Large intestine (tissue), 3 donors: ENCODE measurements at regions not wholly inside any gene's neighbourhood (a gene's known extent, or its start where the extent isn't known, plus 50 kb on each side); places are given as distances from the start of the nearest gene placed in this dataset.

ENCODE experiments used
- DNase-seq, 2 donors: peaks; one replicate each; pipeline versions ENCODE4 v3.0.0 to v3.0.0-alpha.2; 2013
- H3K27ac ChIP-seq: one replicate; pipeline ENCODE4 v1.5.1; 2013; ENCODE audit warnings: low read length
- H3K27me3 ChIP-seq: 2 replicates; pipeline ENCODE4 v1.6.1; 2013; ENCODE audit warnings: low read length; ENCODE audit not compliant: control insufficient read depth, insufficient read depth
- H3K36me3 ChIP-seq: 2 replicates; pipeline ENCODE4 v1.6.1; 2013; ENCODE audit warnings: low read length; ENCODE audit not compliant: control insufficient read depth, insufficient read depth
- H3K4me1 ChIP-seq: one replicate; pipeline ENCODE4 v1.6.1; 2013; ENCODE audit warnings: low read length; ENCODE audit not compliant: control insufficient read depth, insufficient read depth
- H3K4me3 ChIP-seq: one replicate; pipeline ENCODE4 v1.5.1; 2013; ENCODE audit warnings: low read length
- H3K9me3 ChIP-seq: one replicate; pipeline ENCODE4 v1.6.1; 2013; ENCODE audit warnings: mild to moderate bottlenecking, low read depth, low read length, moderate library complexity; ENCODE audit not compliant: control insufficient read depth
- WGBS: methylation state at CpG from one replicate; pipeline ENCODE4 v1.1.5; 2013; ENCODE audit warnings: low lambda C conversion rate; ENCODE audit not compliant: insufficient coverage; 5-methylcytosine and 5-hydroxymethylcytosine counted together

- no peaks in the 10 kb centered on the region for H3K27me3 ChIP-seq
- no peaks in the 10 kb centered on the region for H3K36me3 ChIP-seq
- no peaks in the 10 kb centered on the region for H3K9me3 ChIP-seq
- no peak overlapping the region for H3K27ac ChIP-seq
- DNase-seq = no peak
- no peak overlapping the region for H3K4me3 ChIP-seq
- no CpG with 5 or more reads among the region's 2 CpGs for WGBS
- no peaks in the 10 kb centered on the region for H3K4me1 ChIP-seq
These were observed 1389.7 kb downstream of the DSC3 start for GRCh38 chr18:29652797-29653196.

- no CpG with 5 or more reads among the region's 3 CpGs for WGBS
- H3K9me3 ChIP-seq = no peaks in the 10 kb centered on the region
- no peak overlapping the region for H3K4me3 ChIP-seq
- no peaks in the 10 kb centered on the region for H3K4me1 ChIP-seq
- no peak for DNase-seq
- no peaks in the 10 kb centered on the region for H3K27me3 ChIP-seq
- no peaks in the 10 kb centered on the region for H3K36me3 ChIP-seq
- no peak overlapping the region for H3K27ac ChIP-seq
These were observed 1391.3 kb downstream of the DSC3 start for GRCh38 chr18:29651122-29651680.

GRCh38 chr18:29648891-29649290 lies 1393.7 kb downstream of the DSC3 start:
- no CpG with 5 or more reads among the region's 1 CpG for WGBS
- DNase-seq = no peak
- H3K4me1 ChIP-seq = no peaks in the 10 kb centered on the region
- H3K36me3 ChIP-seq = no peaks in the 10 kb centered on the region
- H3K27me3 ChIP-seq = no peaks in the 10 kb centered on the region
- no peak overlapping the region for H3K4me3 ChIP-seq
- H3K27ac ChIP-seq = no peak overlapping the region
- no peaks in the 10 kb centered on the region for H3K9me3 ChIP-seq

- no peak overlapping the region for H3K27ac ChIP-seq
- no CpG with 5 or more reads among the region's 1 CpG for WGBS
These were observed 1394.8 kb downstream of the DSC3 start for GRCh38 chr18:29647700-29648099.

GRCh38 chr18:29644276-29644675 lies 1398.3 kb downstream of the DSC3 start:
- Histone ChIP-seq H3K27me3 (no peaks in the 10 kb centered on the region), H3K27ac (no peak overlapping the region), H3K4me1 (no peaks in the 10 kb centered on the region), H3K9me3 (no peaks in the 10 kb centered on the region), H3K4me3 (no peak overlapping the region), H3K36me3 (no peaks in the 10 kb centered on the region)
- DNase-seq = no peak

More at GRCh38 chr18:29647700-29648099, 1394.8 kb downstream of the DSC3 start:
- no peak for DNase-seq
- Histone ChIP-seq H3K4me1 (no peaks in the 10 kb centered on the region), H3K27me3 (no peaks in the 10 kb centered on the region), H3K9me3 (no peaks in the 10 kb centered on the region), H3K36me3 (no peaks in the 10 kb centered on the region), H3K4me3 (no peak overlapping the region)

GRCh38 chr18:29629493-29630036 lies 1413.0 kb downstream of the DSC3 start:
- WGBS = 100% methylated on average over 1 of the region's 5 CpGs
- Histone ChIP-seq H3K4me3 (no peak overlapping the region), H3K9me3 (no peaks in the 10 kb centered on the region), H3K36me3 (no peaks in the 10 kb centered on the region), H3K27me3 (no peaks in the 10 kb centered on the region), H3K4me1 (no peaks in the 10 kb centered on the region), H3K27ac (no peak overlapping the region)
- DNase-seq = no peak

GRCh38 chr18:29626094-29626493 lies 1416.4 kb downstream of the DSC3 start:
- H3K36me3 ChIP-seq = no peaks in the 10 kb centered on the region
- no peak for DNase-seq
- no peaks in the 10 kb centered on the region for H3K4me1 ChIP-seq
- H3K9me3 ChIP-seq = no peaks in the 10 kb centered on the region
- no peak overlapping the region for H3K27ac ChIP-seq
- H3K27me3 ChIP-seq = no peaks in the 10 kb centered on the region
- no peak overlapping the region for H3K4me3 ChIP-seq

GRCh38 chr18:29616867-29617266 lies 1425.7 kb downstream of the DSC3 start:
- no peaks in the 10 kb centered on the region for H3K4me1 ChIP-seq
- DNase-seq = no peak
- H3K27ac ChIP-seq = no peak overlapping the region
- no peaks in the 10 kb centered on the region for H3K27me3 ChIP-seq
- no peaks in the 10 kb centered on the region for H3K36me3 ChIP-seq
- no peaks in the 10 kb centered on the region for H3K9me3 ChIP-seq
- H3K4me3 ChIP-seq = no peak overlapping the region

GRCh38 chr18:29608982-29609381 lies 1432.1 kb upstream of the CDH2 start:
- no peaks in the 10 kb centered on the region for H3K4me1 ChIP-seq
- H3K27me3 ChIP-seq = no peaks in the 10 kb centered on the region
- H3K27ac ChIP-seq = no peak overlapping the region
- no peak overlapping the region for H3K4me3 ChIP-seq
- no peaks in the 10 kb centered on the region for H3K9me3 ChIP-seq
- no peak for DNase-seq
- H3K36me3 ChIP-seq = no peaks in the 10 kb centered on the region

GRCh38 chr18:29605365-29605764 lies 1428.4 kb upstream of the CDH2 start:
- Histone ChIP-seq H3K36me3 (no peaks in the 10 kb centered on the region), H3K4me3 (no peak overlapping the region), H3K27me3 (no peaks in the 10 kb centered on the region), H3K9me3 (no peaks in the 10 kb centered on the region), H3K27ac (no peak overlapping the region), H3K4me1 (no peaks in the 10 kb centered on the region)
- no peak for DNase-seq
- no CpG with 5 or more reads among the region's 1 CpG for WGBS

GRCh38 chr18:29596959-29597358 lies 1420.0 kb upstream of the CDH2 start:
- Histone ChIP-seq H3K36me3 (no peaks in the 10 kb centered on the region), H3K4me1 (no peaks in the 10 kb centered on the region), H3K4me3 (no peak overlapping the region), H3K27ac (no peak overlapping the region), H3K27me3 (no peaks in the 10 kb centered on the region), H3K9me3 (no peaks in the 10 kb centered on the region)
- no peak for DNase-seq
- WGBS = 100% methylated on average over 5 of the region's 5 CpGs
